ENCODE measurements at regions not wholly inside any gene's neighbourhood (a gene's known extent, or its start where the extent isn't known, plus 50 kb on each side); places are given as distances from the start of the nearest gene placed in this dataset.
"Not testable (repeated sequence)": the region's sequence is repeated elsewhere in the genome, so short reads cannot be mapped to it uniquely, and the experiment has no call there.

- H3K36me3 Mint-ChIP-seq (ENCODE audit: insufficient read depth): no peaks in the 10 kb centered on the region
- H3K27ac Mint-ChIP-seq: no peak overlapping the region
- peaks cover 3% of the 10 kb centered on the region for H3K4me1 Mint-ChIP-seq (ENCODE audit: low read depth)
- H3K27me3 Mint-ChIP-seq: peaks cover 7% of the 10 kb centered on the region
- H3K4me3 Mint-ChIP-seq (ENCODE audit: low read depth): no peak overlapping the region
- H3K9me3 Mint-ChIP-seq (ENCODE audit: low read depth): no peaks in the 10 kb centered on the region
- no peak for TF ChIP-seq CTCF (IDR thresholded peaks at IDR 0.05; ENCODE audit: unreplicated experiment)
- DNase-seq (ENCODE audit: low spot score, unreplicated experiment): no peak
These were observed 76.2 kb upstream of the APBB1IP start for GRCh38 chr10:26361971-26362370.

- H3K4me3 Mint-ChIP-seq (ENCODE audit: low read depth): no peak overlapping the region
- H3K27me3 Mint-ChIP-seq: no peaks in the 10 kb centered on the region
- H3K36me3 Mint-ChIP-seq (ENCODE audit: insufficient read depth): no peaks in the 10 kb centered on the region
- H3K4me1 Mint-ChIP-seq (ENCODE audit: low read depth): peaks cover 4% of the 10 kb centered on the region
- H3K9me3 Mint-ChIP-seq (ENCODE audit: low read depth): peaks cover 6% of the 10 kb centered on the region
- no peak for DNase-seq (ENCODE audit: low spot score, unreplicated experiment)
- H3K27ac Mint-ChIP-seq: no peak overlapping the region
- TF ChIP-seq CTCF (IDR thresholded peaks at IDR 0.05; ENCODE audit: unreplicated experiment): no peak
These were observed 72.3 kb upstream of the APBB1IP start for GRCh38 chr10:26365681-26366358.

- H3K9me3 Mint-ChIP-seq (ENCODE audit: low read depth); H3K27me3 Mint-ChIP-seq; H3K4me3 Mint-ChIP-seq (ENCODE audit: low read depth); H3K4me1 Mint-ChIP-seq (ENCODE audit: low read depth); H3K27ac Mint-ChIP-seq; H3K36me3 Mint-ChIP-seq (ENCODE audit: insufficient read depth); DNase-seq (ENCODE audit: low spot score, unreplicated experiment): not testable (repeated sequence)
These were observed 71.1 kb upstream of the APBB1IP start for GRCh38 chr10:26367035-26367434.

GRCh38 chr10:26367771-26368170 lies 70.4 kb upstream of the APBB1IP start:
- H3K27ac Mint-ChIP-seq: no peak overlapping the region
- no peak overlapping the region for H3K4me3 Mint-ChIP-seq (ENCODE audit: low read depth)
- no peak for TF ChIP-seq CTCF (IDR thresholded peaks at IDR 0.05; ENCODE audit: unreplicated experiment)
- H3K4me1 Mint-ChIP-seq (ENCODE audit: low read depth): peaks cover 2% of the 10 kb centered on the region
- H3K9me3 Mint-ChIP-seq (ENCODE audit: low read depth): peaks cover 6% of the 10 kb centered on the region
- DNase-seq (ENCODE audit: low spot score, unreplicated experiment): peak; percentile 66
- H3K27me3 Mint-ChIP-seq: no peaks in the 10 kb centered on the region
- no peaks in the 10 kb centered on the region for H3K36me3 Mint-ChIP-seq (ENCODE audit: insufficient read depth)

- no peaks in the 10 kb centered on the region for H3K27me3 Mint-ChIP-seq
- TF ChIP-seq CTCF (IDR thresholded peaks at IDR 0.05; ENCODE audit: unreplicated experiment): no peak
- no peak overlapping the region for H3K27ac Mint-ChIP-seq
These were observed 69.7 kb upstream of the APBB1IP start for GRCh38 chr10:26368463-26368862.

More at GRCh38 chr10:26368463-26368862, 69.7 kb upstream of the APBB1IP start:
- Mint-ChIP-seq H3K9me3 (ENCODE audit: low read depth) (peaks cover 6% of the 10 kb centered on the region), H3K4me3 (ENCODE audit: low read depth) (no peak overlapping the region), H3K4me1 (ENCODE audit: low read depth) (peaks cover 2% of the 10 kb centered on the region), H3K36me3 (ENCODE audit: insufficient read depth) (no peaks in the 10 kb centered on the region)
- DNase-seq (ENCODE audit: low spot score, unreplicated experiment): no peak
